Endothelial cell of umbilical vein (primary cell): ENCODE measurements at regions not wholly inside any gene's neighbourhood (a gene's known extent, or its start where the extent isn't known, plus 50 kb on each side); places are given as distances from the start of the nearest gene placed in this dataset.

Experiments used
- EZH2 ChIP-seq: IDR thresholded peaks from 2 replicates; pipeline ENCODE4 v1.6.1; 2012; ENCODE audit warnings: borderline replicate concordance, low read depth, mild to moderate bottlenecking, moderate library complexity, low read length, inconsistent platforms; ENCODE audit not compliant: severe bottlenecking
- FOS ChIP-seq: IDR thresholded peaks from 2 replicates; pipeline ENCODE4 v1.6.1; 2011; ENCODE audit warnings: mild to moderate bottlenecking, low read length, moderate library complexity, borderline replicate concordance; ENCODE audit not compliant: insufficient read depth
- MYC ChIP-seq: IDR thresholded peaks from one replicate; pipeline ENCODE4 v1.6.1; 2011; ENCODE audit warnings: mild to moderate bottlenecking, low read depth, low read length
- POLR2A ChIP-seq: IDR thresholded peaks from 2 replicates; pipeline ENCODE4 v1.6.1; 2012; ENCODE audit warnings: low read depth, mild to moderate bottlenecking, control low read depth, low read length
- POLR2AphosphoS5 ChIP-seq: IDR thresholded peaks from 2 replicates; pipeline ENCODE4 v1.6.1; 2012; ENCODE audit warnings: low read depth, mild to moderate bottlenecking, control low read depth, low read length, moderate library complexity; ENCODE audit not compliant: insufficient read depth
- TF ChIP-seq, protein P1 (sequence below), 2 donors: IDR thresholded peaks; 1 replicate in 1 of 2; 2 replicates in 1 of 2; pipeline ENCODE4 v1.5.1; 2011; ENCODE audit warnings: low read length in 2 of 2, mild to moderate bottlenecking in 2 of 2, moderate library complexity in 2 of 2, control low read depth in 1 of 2, inconsistent platforms in 1 of 2, low read depth in 1 of 2; ENCODE audit not compliant: insufficient read depth in 1 of 2; ENCODE audit errors: extremely low read depth in 1 of 2

DNA sequence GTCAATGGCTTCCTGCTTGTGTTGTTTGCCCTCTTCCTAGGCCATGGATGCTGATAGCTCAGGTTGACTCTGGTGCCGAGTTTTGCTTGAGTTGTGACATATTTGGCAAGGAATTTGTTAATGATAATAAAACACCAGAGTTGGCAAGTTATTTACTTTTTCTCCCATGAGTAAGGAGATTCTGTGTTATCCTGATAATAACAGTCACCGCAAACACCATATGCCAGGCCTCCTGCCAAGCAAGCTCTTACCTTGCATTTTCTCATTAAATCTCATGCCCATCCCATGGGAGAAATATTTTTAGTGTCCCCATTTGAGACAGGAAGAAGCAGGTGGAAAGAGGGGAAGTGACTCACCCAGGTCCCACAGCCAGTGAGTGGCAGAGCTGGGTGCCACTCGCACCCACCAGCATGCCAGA is 67.4 kb upstream of the CLCN4 start:
- TF ChIP-seq FOS (no peak), POLR2AphosphoS5 (no peak), EZH2 (no peak), MYC (no peak), POLR2A (no peak)
- TF ChIP-seq, protein P1, sequence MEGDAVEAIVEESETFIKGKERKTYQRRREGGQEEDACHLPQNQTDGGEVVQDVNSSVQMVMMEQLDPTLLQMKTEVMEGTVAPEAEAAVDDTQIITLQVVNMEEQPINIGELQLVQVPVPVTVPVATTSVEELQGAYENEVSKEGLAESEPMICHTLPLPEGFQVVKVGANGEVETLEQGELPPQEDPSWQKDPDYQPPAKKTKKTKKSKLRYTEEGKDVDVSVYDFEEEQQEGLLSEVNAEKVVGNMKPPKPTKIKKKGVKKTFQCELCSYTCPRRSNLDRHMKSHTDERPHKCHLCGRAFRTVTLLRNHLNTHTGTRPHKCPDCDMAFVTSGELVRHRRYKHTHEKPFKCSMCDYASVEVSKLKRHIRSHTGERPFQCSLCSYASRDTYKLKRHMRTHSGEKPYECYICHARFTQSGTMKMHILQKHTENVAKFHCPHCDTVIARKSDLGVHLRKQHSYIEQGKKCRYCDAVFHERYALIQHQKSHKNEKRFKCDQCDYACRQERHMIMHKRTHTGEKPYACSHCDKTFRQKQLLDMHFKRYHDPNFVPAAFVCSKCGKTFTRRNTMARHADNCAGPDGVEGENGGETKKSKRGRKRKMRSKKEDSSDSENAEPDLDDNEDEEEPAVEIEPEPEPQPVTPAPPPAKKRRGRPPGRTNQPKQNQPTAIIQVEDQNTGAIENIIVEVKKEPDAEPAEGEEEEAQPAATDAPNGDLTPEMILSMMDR (IDR thresholded peaks at IDR 0.05; ENCODE audit: extremely low read depth in 1 of 2, insufficient read depth in 1 of 2, low read depth in 1 of 2, low read length in 2 of 2) = no peak
